HEK293 (cell line): ENCODE measurements at regions not wholly inside any gene's neighbourhood (a gene's known extent, or its start where the extent isn't known, plus 50 kb on each side); places are given as distances from the start of the nearest gene placed in this dataset.
"Not testable (repeated sequence)": the region's sequence is repeated elsewhere in the genome, so short reads cannot be mapped to it uniquely, and the experiment has no call there.

ENCODE experiments used
- CTCF ChIA-PET: fragments of 350-600 bp; formaldehyde crosslinking; extraction: SDS; loops from one replicate; lab custom pipeline; 2021; ENCODE audit warnings: antibody characterized with exemption; lab: Yijun Ruan, JAX
- POLR2A ChIA-PET: fragments of 300-600 bp; formaldehyde crosslinking; extraction: SDS; loops from one replicate; lab custom pipeline; 2020; ENCODE audit warnings: antibody characterized with exemption, inconsistent platforms; lab: Yijun Ruan, JAX
- H3K27ac ChIP-seq: fragments of 200-500 bp; sonication (Bioruptor generic); 2 replicates; pipeline ENCODE4 v1.5.1; 2014; ENCODE audit warnings: low read depth, low read length, control low read depth, inconsistent platforms; ENCODE audit errors: extremely low read depth
- H3K36me3 ChIP-seq, 2 experiments: fragments of 200-500 bp in 1 of 2; sonication (Bioruptor generic) in 1 of 2; 1 replicate in 1 of 2; 2 replicates in 1 of 2; pipeline ENCODE4 v1.5.1; 2014 to 2017; ENCODE audit warnings: inconsistent platforms in 2 of 2, low read length in 2 of 2; ENCODE audit not compliant: control insufficient read depth in 2 of 2, insufficient read depth in 1 of 2
- H3K4me1 ChIP-seq: fragments of 200-500 bp; sonication (Bioruptor generic); 2 replicates; pipeline ENCODE4 v1.5.1; 2014; ENCODE audit warnings: mild to moderate bottlenecking, low read length, inconsistent platforms; ENCODE audit not compliant: control insufficient read depth, insufficient read depth
- H3K4me3 ChIP-seq: 2 replicates; pipeline ENCODE4 v1.5.1; 2011; ENCODE audit warnings: low read depth, mild to moderate bottlenecking, control low read depth, low read length, moderate library complexity
- H3K9me3 ChIP-seq: fragments of 200-500 bp; sonication (Bioruptor generic); 2 replicates; pipeline ENCODE4 v1.5.1; 2014; ENCODE audit warnings: low read depth, low read length, inconsistent platforms; ENCODE audit not compliant: control insufficient read depth, insufficient read depth
- ATF2 ChIP-seq: fragments of 450-650 bp; formaldehyde crosslinking; IDR thresholded peaks from 2 replicates; pipeline ENCODE4 v1.5.1; 2016; ENCODE audit warnings: missing biosample characterization, missing genetic modification characterization, low read depth
- HIC1 ChIP-seq: fragments of 450-650 bp; formaldehyde crosslinking; IDR thresholded peaks from 2 replicates; pipeline ENCODE4 v1.5.1; 2016; ENCODE audit warnings: missing biosample characterization, missing genetic modification characterization
- PATZ1 ChIP-seq: fragments of 450-650 bp; formaldehyde crosslinking; IDR thresholded peaks from 2 replicates; pipeline ENCODE4 v1.5.1; 2016; ENCODE audit warnings: missing biosample characterization, missing genetic modification characterization
- PRDM10 ChIP-seq: fragments of 450-650 bp; formaldehyde crosslinking; IDR thresholded peaks from 2 replicates; pipeline ENCODE4 v1.5.1; 2016; ENCODE audit warnings: missing biosample characterization, missing genetic modification characterization
- PRDM4 ChIP-seq: fragments of 450-650 bp; formaldehyde crosslinking; IDR thresholded peaks from 2 replicates; pipeline ENCODE4 v1.5.1; 2017; ENCODE audit warnings: missing biosample characterization, missing genetic modification characterization
- REPIN1 ChIP-seq: fragments of 450-650 bp; formaldehyde crosslinking; IDR thresholded peaks from 2 replicates; pipeline ENCODE4 v1.5.1; 2017; ENCODE audit warnings: missing biosample characterization, missing genetic modification characterization, low read depth
- ZFP69B ChIP-seq: fragments of 450-650 bp; formaldehyde crosslinking; IDR thresholded peaks from 2 replicates; pipeline ENCODE4 v1.5.1; 2016; ENCODE audit warnings: missing biosample characterization, missing genetic modification characterization
- ZNF211 ChIP-seq: fragments of 450-650 bp; formaldehyde crosslinking; IDR thresholded peaks from 2 replicates; pipeline ENCODE4 v1.5.1; 2016; ENCODE audit warnings: low read depth, missing biosample characterization, missing genetic modification characterization
- ZNF426 ChIP-seq: fragments of 450-650 bp; formaldehyde crosslinking; IDR thresholded peaks from 2 replicates; pipeline ENCODE4 v1.5.1; 2017; ENCODE audit warnings: missing biosample characterization, missing genetic modification characterization, mild to moderate bottlenecking, inconsistent platforms, moderate library complexity
- ZNF600 ChIP-seq: fragments of 450-650 bp; formaldehyde crosslinking; IDR thresholded peaks from 2 replicates; pipeline ENCODE4 v1.5.1; 2016; ENCODE audit warnings: missing biosample characterization, missing genetic modification characterization
- ZNF624 ChIP-seq: fragments of 450-650 bp; formaldehyde crosslinking; IDR thresholded peaks from 2 replicates; pipeline ENCODE4 v1.5.1; 2017; ENCODE audit warnings: missing biosample characterization, missing genetic modification characterization
- ZNF76 ChIP-seq: fragments of 450-650 bp; formaldehyde crosslinking; IDR thresholded peaks from 2 replicates; pipeline ENCODE4; 2016; ENCODE audit warnings: low read depth, missing biosample characterization, missing genetic modification characterization, borderline replicate concordance
- ZNF830 ChIP-seq: fragments of 450-650 bp; IDR thresholded peaks from 2 replicates; pipeline ENCODE4 v1.5.0; 2018; ENCODE audit warnings: missing biosample characterization, missing genetic modification characterization, low read depth, mild to moderate bottlenecking, moderate library complexity

- no peak for TF ChIP-seq PRDM10 (tag by site-specific recombination)
- TF ChIP-seq ZNF211, result no peak
- TF ChIP-seq ZNF426 (tag by site-specific recombination), result no peak
- TF ChIP-seq ZNF624 (tag by site-specific recombination), result no peak
- no peak for TF ChIP-seq ZNF600 (tag by site-specific recombination)
- TF ChIP-seq, all 188 proteins: peak for 0
Measured at GRCh38 chr5:88058625-88059024, 210.0 kb downstream of the TMEM161B start (continued).

GRCh38 chr5:88052468-88052867 lies 216.2 kb downstream of the TMEM161B start:
- H3K4me1 ChIP-seq, CTCF ChIA-PET, H3K36me3 ChIP-seq, H3K9me3 ChIP-seq, POLR2A ChIA-PET, H3K27ac ChIP-seq, H3K4me3 ChIP-seq: not testable (repeated sequence)

- ChIA-PET CTCF (no interaction called here), POLR2A (no interaction called here)
Measured at GRCh38 chr5:88051148-88051547, 217.5 kb downstream of the TMEM161B start.

More at GRCh38 chr5:88051148-88051547, 217.5 kb downstream of the TMEM161B start:
- Histone ChIP-seq H3K27ac (no peak overlapping the region), H3K36me3 (no peaks in the 10 kb centered on the region), H3K9me3 (no peaks in the 10 kb centered on the region), H3K4me1 (no peaks in the 10 kb centered on the region), H3K4me3 (no peak overlapping the region)
- TF ChIP-seq ATF2 (tag by site-specific recombination) (no peak), HIC1 (tag by site-specific recombination) (no peak), ZNF830 (tag by site-specific recombination) (no peak), ZNF76 (tag by site-specific recombination) (no peak), REPIN1 (tag by site-specific recombination) (no peak), ZFP69B (tag by site-specific recombination) (no peak), PRDM4 (tag by site-specific recombination) (no peak), PATZ1 (tag by site-specific recombination) (no peak)
